ENCODE measurements at regions not wholly inside any gene's neighbourhood (a gene's known extent, or its start where the extent isn't known, plus 50 kb on each side); places are given as distances from the start of the nearest gene placed in this dataset.
A peak's percentile ranks its signal among the peaks of the same experiment; 100 is the strongest.

GRCh38 chr2:22596306-22596705 is 788.7 kb upstream of the KLHL29 start:
- peaks cover 17% of the 10 kb centered on the region for H3K9me3 Mint-ChIP-seq
- peaks cover 5% of the 10 kb centered on the region for H3K36me3 Mint-ChIP-seq
- ATAC-seq (no peak), DNase-seq (ENCODE audit: low spot score) (no peak)
- H3K27me3 Mint-ChIP-seq (ENCODE audit: low read depth) = no peaks in the 10 kb centered on the region
- TF ChIP-seq NFYB (CRISPR knock-in tag; conservative IDR thresholded peaks at IDR 0.05; ENCODE audit: low read depth) = no peak
- TF ChIP-seq ATF2 (CRISPR knock-in tag; IDR thresholded peaks at IDR 0.05; ENCODE audit: borderline replicate concordance, low read depth) = no peak
- TF ChIP-seq GABPB1 (CRISPR knock-in tag; IDR thresholded peaks at IDR 0.05) = no peak
- no peak for TF ChIP-seq FOXP1 (CRISPR knock-in tag; IDR thresholded peaks at IDR 0.05; ENCODE audit: borderline replicate concordance)
- TF ChIP-seq NR2C2 (CRISPR knock-in tag; IDR thresholded peaks at IDR 0.05) = no peak
- TF ChIP-seq ELF4 (CRISPR knock-in tag; IDR thresholded peaks at IDR 0.05; ENCODE audit: low read depth) = no peak
- no peak for TF ChIP-seq FOXJ3 (CRISPR knock-in tag; IDR thresholded peaks at IDR 0.05; ENCODE audit: borderline replicate concordance)
- TF ChIP-seq TEAD1 (CRISPR knock-in tag; IDR thresholded peaks at IDR 0.05) = no peak
- POLR2A ChIA-PET = no interaction called here
- no peak overlapping the region for H3K27ac Mint-ChIP-seq
- no peak overlapping the region for H3K4me3 Mint-ChIP-seq
- CTCF ChIA-PET = no interaction called here
- H3K4me1 Mint-ChIP-seq = peaks cover 18% of the 10 kb centered on the region

DNA sequence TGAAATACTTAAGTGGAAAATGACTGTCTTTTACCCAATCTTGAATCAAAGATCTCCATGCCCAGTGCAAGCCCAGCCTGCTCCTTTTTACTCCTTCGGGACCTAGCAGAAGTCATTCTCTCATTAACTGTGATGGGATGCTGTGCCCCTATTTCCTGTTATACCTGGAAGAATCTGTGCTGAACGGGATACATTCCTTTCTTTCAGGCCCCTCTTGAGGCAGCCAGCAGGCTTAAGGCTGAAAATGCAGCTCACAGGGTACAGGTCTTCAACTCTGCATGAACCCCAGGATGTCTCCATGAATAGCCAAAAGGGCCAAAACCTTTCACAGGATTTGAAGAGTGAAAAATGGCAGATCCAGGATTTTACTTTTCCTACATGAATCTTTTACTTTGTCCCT is 784.8 kb upstream of the KLHL29 start:
- CTCF ChIA-PET = interaction anchor here (0.7 to 1.0 kb wide), 2 partner anchors 27 to 244 kb away, joined by 3 read pairs; no protein-coding TSS in a partner anchor
- H3K36me3 Mint-ChIP-seq = no peaks in the 10 kb centered on the region
- no peak overlapping the region for H3K4me3 Mint-ChIP-seq
- 0 out of 2 replicates have a peak overlapping the region, but pooled peaks have one; percentile 10 for H3K27ac Mint-ChIP-seq
- ATAC-seq (peak; percentile 96), DNase-seq (ENCODE audit: low spot score) (no peak)
- peaks cover 18% of the 10 kb centered on the region for H3K4me1 Mint-ChIP-seq
- POLR2A ChIA-PET = no interaction called here
- no peaks in the 10 kb centered on the region for H3K9me3 Mint-ChIP-seq
- no peaks in the 10 kb centered on the region for H3K27me3 Mint-ChIP-seq (ENCODE audit: low read depth)
- TF ChIP-seq ZBTB21 (CRISPR knock-in tag; IDR thresholded peaks at IDR 0.05; ENCODE audit: borderline replicate concordance) = no peak
- no peak for TF ChIP-seq MYBL2 (CRISPR knock-in tag; IDR thresholded peaks at IDR 0.05)
- no peak for TF ChIP-seq ZNF512 (CRISPR knock-in tag; IDR thresholded peaks at IDR 0.05; ENCODE audit: borderline replicate concordance)
- no peak for TF ChIP-seq E2F4 (CRISPR knock-in tag; IDR thresholded peaks at IDR 0.05; ENCODE audit: borderline replicate concordance, low read depth)
- TF ChIP-seq NFATC4 (CRISPR knock-in tag; IDR thresholded peaks at IDR 0.05) = no peak
- TF ChIP-seq, protein P1, sequence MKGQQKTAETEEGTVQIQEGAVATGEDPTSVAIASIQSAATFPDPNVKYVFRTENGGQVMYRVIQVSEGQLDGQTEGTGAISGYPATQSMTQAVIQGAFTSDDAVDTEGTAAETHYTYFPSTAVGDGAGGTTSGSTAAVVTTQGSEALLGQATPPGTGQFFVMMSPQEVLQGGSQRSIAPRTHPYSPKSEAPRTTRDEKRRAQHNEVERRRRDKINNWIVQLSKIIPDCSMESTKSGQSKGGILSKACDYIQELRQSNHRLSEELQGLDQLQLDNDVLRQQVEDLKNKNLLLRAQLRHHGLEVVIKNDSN (CRISPR knock-in tag; IDR thresholded peaks at IDR 0.05) = no peak
- no peak for TF ChIP-seq MAX (CRISPR knock-in tag; IDR thresholded peaks at IDR 0.05)
- TF ChIP-seq, protein P2, sequence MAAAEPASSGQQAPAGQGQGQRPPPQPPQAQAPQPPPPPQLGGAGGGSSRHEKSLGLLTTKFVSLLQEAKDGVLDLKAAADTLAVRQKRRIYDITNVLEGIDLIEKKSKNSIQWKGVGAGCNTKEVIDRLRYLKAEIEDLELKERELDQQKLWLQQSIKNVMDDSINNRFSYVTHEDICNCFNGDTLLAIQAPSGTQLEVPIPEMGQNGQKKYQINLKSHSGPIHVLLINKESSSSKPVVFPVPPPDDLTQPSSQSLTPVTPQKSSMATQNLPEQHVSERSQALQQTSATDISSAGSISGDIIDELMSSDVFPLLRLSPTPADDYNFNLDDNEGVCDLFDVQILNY (CRISPR knock-in tag; IDR thresholded peaks at IDR 0.05) = no peak
- TF ChIP-seq ZNF425 (CRISPR knock-in tag; conservative IDR thresholded peaks at IDR 0.05) = no peak
- TF ChIP-seq, protein P3, sequence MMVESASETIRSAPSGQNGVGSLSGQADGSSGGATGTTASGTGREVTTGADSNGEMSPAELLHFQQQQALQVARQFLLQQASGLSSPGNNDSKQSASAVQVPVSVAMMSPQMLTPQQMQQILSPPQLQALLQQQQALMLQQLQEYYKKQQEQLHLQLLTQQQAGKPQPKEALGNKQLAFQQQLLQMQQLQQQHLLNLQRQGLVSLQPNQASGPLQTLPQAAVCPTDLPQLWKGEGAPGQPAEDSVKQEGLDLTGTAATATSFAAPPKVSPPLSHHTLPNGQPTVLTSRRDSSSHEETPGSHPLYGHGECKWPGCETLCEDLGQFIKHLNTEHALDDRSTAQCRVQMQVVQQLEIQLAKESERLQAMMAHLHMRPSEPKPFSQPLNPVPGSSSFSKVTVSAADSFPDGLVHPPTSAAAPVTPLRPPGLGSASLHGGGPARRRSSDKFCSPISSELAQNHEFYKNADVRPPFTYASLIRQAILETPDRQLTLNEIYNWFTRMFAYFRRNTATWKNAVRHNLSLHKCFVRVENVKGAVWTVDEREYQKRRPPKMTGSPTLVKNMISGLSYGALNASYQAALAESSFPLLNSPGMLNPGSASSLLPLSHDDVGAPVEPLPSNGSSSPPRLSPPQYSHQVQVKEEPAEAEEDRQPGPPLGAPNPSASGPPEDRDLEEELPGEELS (CRISPR knock-in tag; IDR thresholded peaks at IDR 0.05) = no peak
- no peak for TF ChIP-seq ZNF671 (CRISPR knock-in tag; IDR thresholded peaks at IDR 0.05)
- no peak for TF ChIP-seq ZNF263 (CRISPR knock-in tag; IDR thresholded peaks at IDR 0.05; ENCODE audit: low read depth)
- TF ChIP-seq GTF2I (CRISPR knock-in tag; conservative IDR thresholded peaks at IDR 0.05) = no peak
- TF ChIP-seq GRHL2 (CRISPR knock-in tag; IDR thresholded peaks at IDR 0.05; ENCODE audit: insufficient replicate concordance, severe bottlenecking) = no peak
- TF ChIP-seq SOX15 (CRISPR knock-in tag; IDR thresholded peaks at IDR 0.05) = no peak
- no peak for TF ChIP-seq ZNF396 (CRISPR knock-in tag; IDR thresholded peaks at IDR 0.05; ENCODE audit: borderline replicate concordance)
- no peak for TF ChIP-seq SP1 (CRISPR knock-in tag; conservative IDR thresholded peaks at IDR 0.05)
- TF ChIP-seq TEAD1 (CRISPR knock-in tag; IDR thresholded peaks at IDR 0.05) = no peak

Data from WTC11 (cell line).